Activated naive CD4-positive, alpha-beta T cell treated with anti-CD3 and anti-CD28 coated beads, Interleukin-2, amount 50 U/mL, for 72 hours (primary cell): ENCODE measurements at regions not wholly inside any gene's neighbourhood (a gene's known extent, or its start where the extent isn't known, plus 50 kb on each side); places are given as distances from the start of the nearest gene placed in this dataset.
"Not testable (repeated sequence)": the region's sequence is repeated elsewhere in the genome, so short reads cannot be mapped to it uniquely, and the experiment has no call there.

Source experiments
- ATAC-seq, 2 donors: fragments of 150-1000 bp; cut with Tn5 transposase; 2 replicates each; pipeline ENCODE4 v1.10.0; 2021; ENCODE audit warnings: mild to moderate bottlenecking in 2 of 2, moderate library complexity in 2 of 2
- DNase-seq, 2 donors: peaks; one replicate each; pipeline ENCODE4 v3.0.0; 2021 to 2022; ENCODE audit warnings: low spot score in 2 of 2
- H3K27ac Mint-ChIP-seq, 2 donors: one replicate each; pipeline ENCODE4 v1.8.0; 2022; ENCODE audit warnings: mild to moderate bottlenecking in 2 of 2, mixed read lengths in 2 of 2
- H3K36me3 Mint-ChIP-seq, 2 donors: one replicate each; pipeline ENCODE4 v1.8.0; 2022; ENCODE audit warnings: mixed read lengths in 2 of 2
- H3K9me3 Mint-ChIP-seq, 2 donors: one replicate each; pipeline ENCODE4 v1.8.0; 2022; ENCODE audit warnings: mixed read lengths in 2 of 2

- Mint-ChIP-seq H3K9me3 (no peaks in the 10 kb centered on the region), H3K27ac (no peak overlapping the region), H3K36me3 (no peaks in the 10 kb centered on the region)
- DNase-seq (no peak), ATAC-seq (no peak)
Measured at GRCh38 chr20:53767206-53767930, 173.7 kb upstream of the ZNF217 start.

- DNase-seq (no peak), ATAC-seq (no peak)
- Mint-ChIP-seq H3K27ac (no peak overlapping the region), H3K9me3 (no peaks in the 10 kb centered on the region), H3K36me3 (no peaks in the 10 kb centered on the region)
Measured at GRCh38 chr20:53764415-53764800, 170.8 kb upstream of the ZNF217 start.

- Mint-ChIP-seq H3K27ac (no peak overlapping the region), H3K36me3 (no peaks in the 10 kb centered on the region), H3K9me3 (no peaks in the 10 kb centered on the region)
- no peak for DNase-seq
- ATAC-seq: no peak
Measured at GRCh38 chr20:53763707-53764414, 170.2 kb upstream of the ZNF217 start.

GRCh38 chr20:53762423-53762798, 168.8 kb upstream of the ZNF217 start:
- ATAC-seq, DNase-seq, H3K36me3 Mint-ChIP-seq, H3K27ac Mint-ChIP-seq, H3K9me3 Mint-ChIP-seq: not testable (repeated sequence)

- no peak for ATAC-seq
Measured at GRCh38 chr20:53760025-53760441, 166.4 kb upstream of the ZNF217 start.

GRCh38 chr20:53757472-53757913, 163.9 kb upstream of the ZNF217 start:
- H3K36me3 Mint-ChIP-seq: no peaks in the 10 kb centered on the region
- DNase-seq (no peak), ATAC-seq (no peak)
- H3K27ac Mint-ChIP-seq: no peak overlapping the region
- no peaks in the 10 kb centered on the region for H3K9me3 Mint-ChIP-seq

More at GRCh38 chr20:53760025-53760441, 166.4 kb upstream of the ZNF217 start:
- DNase-seq: no peak
- H3K36me3 Mint-ChIP-seq: no peaks in the 10 kb centered on the region
- H3K27ac Mint-ChIP-seq: peak overlapping the region in 1 of 2 donors; percentile 55
- no peaks in the 10 kb centered on the region for H3K9me3 Mint-ChIP-seq

- no peak for ATAC-seq
- no peaks in the 10 kb centered on the region for H3K36me3 Mint-ChIP-seq
- no peak overlapping the region for H3K27ac Mint-ChIP-seq
- H3K9me3 Mint-ChIP-seq: no peaks in the 10 kb centered on the region
- no peak for DNase-seq
Measured at GRCh38 chr20:53755733-53756531, 162.3 kb upstream of the ZNF217 start.

- H3K36me3 Mint-ChIP-seq: no peaks in the 10 kb centered on the region
- no peak for DNase-seq
- no peak for ATAC-seq
- H3K9me3 Mint-ChIP-seq: no peaks in the 10 kb centered on the region
- peak overlapping the region; percentile 98 to 99 for H3K27ac Mint-ChIP-seq
Measured at GRCh38 chr20:53753880-53754459, 160.3 kb upstream of the ZNF217 start.

GRCh38 chr20:53752971-53753879, 159.6 kb upstream of the ZNF217 start:
- H3K9me3 Mint-ChIP-seq: no peaks in the 10 kb centered on the region
- ATAC-seq: no peak
- DNase-seq: no peak
- peak overlapping the region; percentile 98 to 99 for H3K27ac Mint-ChIP-seq
- H3K36me3 Mint-ChIP-seq: no peaks in the 10 kb centered on the region

- H3K9me3 Mint-ChIP-seq: no peaks in the 10 kb centered on the region
- ATAC-seq: no peak
- H3K36me3 Mint-ChIP-seq: no peaks in the 10 kb centered on the region
- peak overlapping the region; percentile 98 to 99 for H3K27ac Mint-ChIP-seq
- no peak for DNase-seq
Measured at GRCh38 chr20:53752583-53752970, 158.9 kb upstream of the ZNF217 start.

- no peak for DNase-seq
- Mint-ChIP-seq H3K27ac (peak overlapping the region; percentile 98 to 99), H3K9me3 (no peaks in the 10 kb centered on the region), H3K36me3 (no peaks in the 10 kb centered on the region)
- ATAC-seq: no peak
Measured at GRCh38 chr20:53751620-53752318, 158.1 kb upstream of the ZNF217 start.

GRCh38 chr20:53750827-53751619, 157.4 kb upstream of the ZNF217 start:
- Mint-ChIP-seq H3K27ac (peak overlapping the region; percentile 98 to 99), H3K36me3 (no peaks in the 10 kb centered on the region), H3K9me3 (no peaks in the 10 kb centered on the region)
- peak; percentile 73 to 84 for ATAC-seq
- DNase-seq: peak; percentile 40 to 57

GRCh38 chr20:53749499-53749898, 155.9 kb upstream of the ZNF217 start:
- ATAC-seq (no peak), DNase-seq (no peak)
- Mint-ChIP-seq H3K27ac (peak overlapping the region in 1 of 2 donors; percentile 66), H3K36me3 (no peaks in the 10 kb centered on the region), H3K9me3 (no peaks in the 10 kb centered on the region)

GRCh38 chr20:53748821-53749421, 155.3 kb upstream of the ZNF217 start:
- ATAC-seq (peak in 1 of 2 donors; percentile 27), DNase-seq (no peak)
- no peaks in the 10 kb centered on the region for H3K36me3 Mint-ChIP-seq
- peak overlapping the region; percentile 6 to 66 for H3K27ac Mint-ChIP-seq
- no peaks in the 10 kb centered on the region for H3K9me3 Mint-ChIP-seq
